ENCODE measurements at regions not wholly inside any gene's neighbourhood (a gene's known extent, or its start where the extent isn't known, plus 50 kb on each side); places are given as distances from the start of the nearest gene placed in this dataset.

GRCh38 chr21:23718446-23719285 lies 1888.6 kb downstream of the MRPL39 start:
- DNase-seq (ENCODE audit: low read depth in 2 of 3, low spot score in 2 of 3) = no peak

- no peak for DNase-seq (ENCODE audit: low read depth in 2 of 3, low spot score in 2 of 3)
Observed at GRCh38 chr21:23712166-23712565, 1895.1 kb downstream of the MRPL39 start.

GRCh38 chr21:23706431-23706830 lies 1900.8 kb downstream of the MRPL39 start:
- DNase-seq (ENCODE audit: low read depth in 2 of 3, low spot score in 2 of 3) = no peak

- DNase-seq (ENCODE audit: low read depth in 2 of 3, low spot score in 2 of 3) = no peak
Observed at GRCh38 chr21:23699402-23699801, 1907.9 kb downstream of the MRPL39 start.

- DNase-seq (ENCODE audit: low read depth in 2 of 3, low spot score in 2 of 3) = no peak
Observed at GRCh38 chr21:23698619-23699018, 1908.7 kb downstream of the MRPL39 start.

GRCh38 chr21:23695443-23695842 lies 1911.8 kb downstream of the MRPL39 start:
- no peak for DNase-seq (ENCODE audit: low read depth in 2 of 3, low spot score in 2 of 3)

GRCh38 chr21:23694390-23694789 lies 1912.9 kb downstream of the MRPL39 start:
- DNase-seq (ENCODE audit: low read depth in 2 of 3, low spot score in 2 of 3) = no peak

GRCh38 chr21:23690316-23690715 lies 1917.0 kb downstream of the MRPL39 start:
- no peak for DNase-seq (ENCODE audit: low read depth in 2 of 3, low spot score in 2 of 3)

GRCh38 chr21:23686737-23687523 lies 1920.4 kb downstream of the MRPL39 start:
- no peak for DNase-seq (ENCODE audit: low read depth in 2 of 3, low spot score in 2 of 3)

GRCh38 chr21:23684431-23684830 lies 1922.8 kb downstream of the MRPL39 start:
- DNase-seq (ENCODE audit: low read depth in 2 of 3, low spot score in 2 of 3) = no peak

GRCh38 chr21:23664193-23664694 lies 1943.0 kb downstream of the MRPL39 start:
- DNase-seq (ENCODE audit: low read depth in 2 of 3, low spot score in 2 of 3) = no peak

- DNase-seq (ENCODE audit: low read depth in 2 of 3, low spot score in 2 of 3) = no peak
Observed at GRCh38 chr21:23660560-23660959, 1946.7 kb downstream of the MRPL39 start.

- no peak for DNase-seq (ENCODE audit: low read depth in 2 of 3, low spot score in 2 of 3)
Observed at GRCh38 chr21:23644768-23645167, 1962.5 kb downstream of the MRPL39 start.

- DNase-seq (ENCODE audit: low read depth in 2 of 3, low spot score in 2 of 3) = no peak
Observed at GRCh38 chr21:23639721-23640120, 1967.6 kb downstream of the MRPL39 start.

GRCh38 chr21:23638131-23638695 lies 1969.1 kb downstream of the MRPL39 start:
- DNase-seq (ENCODE audit: low read depth in 2 of 3, low spot score in 2 of 3) = no peak

- no peak for DNase-seq (ENCODE audit: low read depth in 2 of 3, low spot score in 2 of 3)
Observed at GRCh38 chr21:23633447-23633940, 1973.8 kb downstream of the MRPL39 start.

- DNase-seq (ENCODE audit: low read depth in 2 of 3, low spot score in 2 of 3) = no peak
Observed at GRCh38 chr21:23624281-23624680, 1983.0 kb downstream of the MRPL39 start.

- DNase-seq (ENCODE audit: low read depth in 2 of 3, low spot score in 2 of 3) = no peak
Observed at GRCh38 chr21:23613014-23613413, 1994.3 kb downstream of the MRPL39 start.

GRCh38 chr21:23612210-23612609 lies 1995.1 kb downstream of the MRPL39 start:
- no peak for DNase-seq (ENCODE audit: low read depth in 2 of 3, low spot score in 2 of 3)

- no peak for DNase-seq (ENCODE audit: low read depth in 2 of 3, low spot score in 2 of 3)
Observed at GRCh38 chr21:23607782-23608431, 1999.4 kb downstream of the MRPL39 start.

GRCh38 chr21:23601549-23601948 lies 2005.7 kb downstream of the MRPL39 start:
- no peak for DNase-seq (ENCODE audit: low read depth in 2 of 3, low spot score in 2 of 3)
